HCT116 (cell line): ENCODE measurements at regions not wholly inside any gene's neighbourhood (a gene's known extent, or its start where the extent isn't known, plus 50 kb on each side); places are given as distances from the start of the nearest gene placed in this dataset.

ENCODE experiments used
- ATAC-seq: fragments of 200-7000 bp; cut with Tn5 transposase; 2 replicates; pipeline ENCODE4 v1.9.1; 2020; ENCODE audit warnings: mild to moderate bottlenecking, moderate library complexity
- BruUV-seq: library from RNA; stranded (reverse); fragments of 400-500 nt; replicated peaks from 2 replicates; lab custom pipeline; 2021; lab: Mats Ljungman, UMichigan
- CTCF ChIA-PET: fragments of 300-600 bp; sonication (Branson Sonifier 250); formaldehyde crosslinking; loops from one replicate; lab custom pipeline; 2021; ENCODE audit warnings: antibody characterized with exemption; lab: Charles Lee
- POLR2A ChIA-PET: fragments of 300-600, 350-600 bp; sonication (Branson Sonifier 250); formaldehyde crosslinking; loops from one replicate; lab custom pipeline; 2021; ENCODE audit warnings: antibody characterized with exemption; lab: Charles Lee
- RAD21 ChIA-PET, 2 experiments: fragments of 300-600 bp; sonication (Branson Sonifier 250); formaldehyde crosslinking; loops; one replicate each; lab custom pipeline; 2023; ENCODE audit warnings: low total read pairs in 2 of 2; ENCODE audit not compliant: uncharacterized antibody in 2 of 2, unreplicated experiment in 2 of 2, low non-redundant PET in 1 of 2; lab: Charles Lee
- DNase-seq: peaks from one replicate; pipeline ENCODE4 v3.0.0-alpha.2; 2010; ENCODE audit warnings: low read depth, low spot score
- H2AFZ ChIP-seq: fragments of 200-600 bp; shearing (Covaris generic), sonication (generic); 2 replicates; pipeline ENCODE4 v1.6.1; 2017; ENCODE audit warnings: low read depth, mixed run types, mixed read lengths, antibody characterized with exemption, low read length; ENCODE audit not compliant: poor library complexity, severe bottlenecking
- H3K27ac ChIP-seq: 2 replicates; pipeline ENCODE4 v1.5.1; 2012; ENCODE audit warnings: low read depth, low read length
- H3K27me3 ChIP-seq: fragments of 200-600 bp; sonication (generic); 2 replicates; pipeline ENCODE4 v1.6.1; 2016; ENCODE audit warnings: mixed run types, low read length, mixed read lengths; ENCODE audit not compliant: insufficient read depth
- H3K36me3 ChIP-seq, 2 experiments: fragments of 200-500 bp in 1 of 2; fragments of 200-600 bp in 1 of 2; sonication (Bioruptor generic) in 1 of 2; sonication (generic) in 1 of 2; 2 replicates each; pipeline versions ENCODE4 v1.5.1 to v1.6.1; 2014 to 2016; ENCODE audit warnings: low read length in 2 of 2, inconsistent platforms in 1 of 2, mixed read lengths in 1 of 2, mixed run types in 1 of 2; ENCODE audit not compliant: insufficient read depth in 2 of 2, control insufficient read depth in 1 of 2
- H3K4me1 ChIP-seq, 2 experiments: fragments of 200-600 bp in 1 of 2; sonication (generic) in 1 of 2; 2 replicates each; pipeline versions ENCODE4 v1.5.1 to v1.6.1; 2012 to 2017; ENCODE audit warnings: low read length in 2 of 2, inconsistent platforms in 1 of 2, mild to moderate bottlenecking in 1 of 2, mixed read lengths in 1 of 2, mixed run types in 1 of 2, moderate library complexity in 1 of 2; ENCODE audit not compliant: insufficient read depth in 2 of 2, control insufficient read depth in 1 of 2
- H3K4me2 ChIP-seq: fragments of 200-600 bp; sonication (generic); 2 replicates; pipeline ENCODE4 v1.6.1; 2017; ENCODE audit warnings: mixed run types, low read length, mixed read lengths
- H3K4me3 ChIP-seq, 2 experiments: fragments of 200-600 bp in 1 of 2; sonication (generic) in 1 of 2; replicated peaks in 1 of 2; 2 replicates each; pipeline ENCODE4 v1.5.1; 2011 to 2016; ENCODE audit warnings: low read length in 2 of 2, control low read depth in 1 of 2, low read depth in 1 of 2, mild to moderate bottlenecking in 1 of 2, mixed read lengths in 1 of 2, mixed run types in 1 of 2
- H3K79me2 ChIP-seq: fragments of 200-600 bp; sonication (generic); 2 replicates; pipeline ENCODE4 v1.6.1; 2017; ENCODE audit warnings: mild to moderate bottlenecking, mixed run types, low read length, moderate library complexity, mixed read lengths; ENCODE audit not compliant: insufficient read depth
- H3K9ac ChIP-seq: fragments of 200-600 bp; sonication (generic); 2 replicates; pipeline ENCODE4 v1.6.1; 2016; ENCODE audit warnings: low read length, mixed read lengths
- H3K9me2 ChIP-seq: fragments of 200-600 bp; sonication (generic), shearing (Covaris generic); 2 replicates; pipeline ENCODE4 v1.6.1; 2017; ENCODE audit warnings: mixed run types, mild to moderate bottlenecking, moderate library complexity; ENCODE audit not compliant: insufficient read depth
- H3K9me3 ChIP-seq, 2 experiments: fragments of 200-500 bp in 1 of 2; fragments of 200-600 bp in 1 of 2; sonication (Bioruptor generic) in 1 of 2; sonication (generic) in 1 of 2; 2 replicates each; pipeline ENCODE4 v1.6.1; 2014 to 2017; ENCODE audit warnings: low read length in 2 of 2, mixed read lengths in 2 of 2, inconsistent platforms in 1 of 2, low read depth in 1 of 2, mild to moderate bottlenecking in 1 of 2, mixed run types in 1 of 2, moderate library complexity in 1 of 2; ENCODE audit not compliant: control insufficient read depth in 1 of 2, insufficient read depth in 1 of 2
- H4K20me1 ChIP-seq: fragments of 200-600 bp; sonication (generic), shearing (Covaris generic); 2 replicates; pipeline ENCODE4 v1.6.1; 2017; ENCODE audit warnings: mixed run types, mild to moderate bottlenecking, moderate library complexity; ENCODE audit not compliant: insufficient read depth
- CEBPB ChIP-seq: IDR thresholded peaks from 2 replicates; pipeline ENCODE4 v1.6.1; 2012; ENCODE audit warnings: low read depth
- EZH2phosphoT487 ChIP-seq: fragments of 200-600 bp; IDR thresholded peaks from 2 replicates; pipeline ENCODE4 v1.6.1; 2018; ENCODE audit warnings: antibody characterized with exemption, borderline replicate concordance
- JUND ChIP-seq: IDR thresholded peaks from 2 replicates; pipeline ENCODE4 v1.6.1; 2012
- POLR2A ChIP-seq: IDR thresholded peaks from 2 replicates; pipeline ENCODE4 v1.7.0; 2011; ENCODE audit warnings: borderline replicate concordance; ENCODE audit not compliant: insufficient read depth, insufficient read length; ENCODE audit errors: extremely low read depth
- POLR2AphosphoS5 ChIP-seq: IDR thresholded peaks from 2 replicates; pipeline ENCODE4 v1.6.1; 2011; ENCODE audit warnings: mild to moderate bottlenecking, low read depth, low read length, moderate library complexity
- RAD21 ChIP-seq: IDR thresholded peaks from 2 replicates; pipeline ENCODE4 v1.6.1; 2012; ENCODE audit warnings: low read depth, mild to moderate bottlenecking
- SRF ChIP-seq: IDR thresholded peaks from 2 replicates; pipeline ENCODE4 v1.6.1; 2012; ENCODE audit warnings: low read depth
- intact Hi-C: fragments of 100-400 bp; cut with micrococcal nuclease; formaldehyde crosslinking; loops from 2 replicates; pipeline ENCODE4 v1.10.0; 2022
- TF ChIP-seq, protein P1 (sequence below): IDR thresholded peaks from 2 replicates; pipeline ENCODE4 v1.6.1; 2011; ENCODE audit warnings: mild to moderate bottlenecking, low read length, moderate library complexity; ENCODE audit not compliant: insufficient replicate concordance; ENCODE audit errors: extremely low read depth
- TF ChIP-seq, protein P2 (sequence below), 3 experiments: fragments of 200-600 bp in 1 of 3; sonication (generic) in 1 of 3; IDR thresholded peaks in 2 of 3; conservative IDR thresholded peaks in 1 of 3; 2 replicates each; pipeline ENCODE4 v1.5.1; 2012 to 2017; ENCODE audit warnings: low read depth in 2 of 3, low read length in 2 of 3, antibody characterized with exemption in 1 of 3, borderline replicate concordance in 1 of 3, control low read depth in 1 of 3, mild to moderate bottlenecking in 1 of 3, mixed read lengths in 1 of 3, mixed run types in 1 of 3, moderate library complexity in 1 of 3; ENCODE audit not compliant: insufficient read depth in 1 of 3

DNA sequence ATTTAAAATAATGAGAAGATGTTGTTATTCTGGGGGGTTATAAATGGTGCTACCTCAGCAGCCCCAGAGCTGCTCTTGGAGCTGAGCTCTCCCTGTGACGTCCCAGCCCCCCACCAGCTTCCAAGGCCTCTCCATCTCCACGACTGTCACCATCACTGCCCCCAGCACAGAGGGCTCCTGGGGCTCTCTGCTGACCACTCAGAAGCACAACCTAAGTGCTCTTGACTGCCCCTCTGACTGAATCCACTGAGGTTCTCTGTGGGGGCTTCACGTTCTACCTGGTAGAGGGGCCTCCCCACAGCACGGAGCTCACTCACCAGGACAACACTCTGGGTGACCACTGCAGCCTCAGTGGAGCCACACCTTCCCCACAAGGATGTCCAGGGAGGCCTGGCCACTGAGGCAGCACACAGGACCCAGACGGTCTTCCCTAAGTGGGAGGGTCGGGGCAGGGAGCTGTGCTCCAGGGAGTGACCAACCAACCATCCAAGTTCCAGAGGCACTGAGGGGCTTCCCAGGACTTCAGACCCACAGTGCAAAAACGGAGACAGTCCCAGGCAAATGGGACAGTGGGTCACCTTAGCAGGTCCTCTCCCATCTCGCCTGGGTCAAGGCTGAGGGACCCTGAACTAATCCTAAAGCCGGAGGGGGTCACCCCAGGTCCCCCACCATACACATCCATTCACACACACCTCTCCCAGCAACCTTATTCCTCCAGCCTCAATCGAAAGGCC lies 121.0 kb upstream of the PPP2R2D start:
- Histone ChIP-seq H3K9me3 (no peaks in the 10 kb centered on the region), H3K79me2 (no peaks in the 10 kb centered on the region), H3K4me2 (no peak overlapping the region), H3K27ac (no peak overlapping the region), H2AFZ (no peak overlapping the region), H3K4me3 (no peak overlapping the region), H4K20me1 (no peaks in the 10 kb centered on the region), H3K4me1 (no peaks in the 10 kb centered on the region), H3K9ac (no peak overlapping the region), H3K9me2 (no peaks in the 10 kb centered on the region), H3K27me3 (no peaks in the 10 kb centered on the region), H3K36me3 (no peaks in the 10 kb centered on the region)
- no TSS peak for BruUV-seq
- POLR2A ChIA-PET = no interaction called here
- ATAC-seq = no peak
- TF ChIP-seq JUND (no peak), EZH2phosphoT487 (no peak), CEBPB (no peak), RAD21 (no peak), POLR2AphosphoS5 (no peak), SRF (no peak), POLR2A (no peak)
- TF ChIP-seq, protein P1, sequence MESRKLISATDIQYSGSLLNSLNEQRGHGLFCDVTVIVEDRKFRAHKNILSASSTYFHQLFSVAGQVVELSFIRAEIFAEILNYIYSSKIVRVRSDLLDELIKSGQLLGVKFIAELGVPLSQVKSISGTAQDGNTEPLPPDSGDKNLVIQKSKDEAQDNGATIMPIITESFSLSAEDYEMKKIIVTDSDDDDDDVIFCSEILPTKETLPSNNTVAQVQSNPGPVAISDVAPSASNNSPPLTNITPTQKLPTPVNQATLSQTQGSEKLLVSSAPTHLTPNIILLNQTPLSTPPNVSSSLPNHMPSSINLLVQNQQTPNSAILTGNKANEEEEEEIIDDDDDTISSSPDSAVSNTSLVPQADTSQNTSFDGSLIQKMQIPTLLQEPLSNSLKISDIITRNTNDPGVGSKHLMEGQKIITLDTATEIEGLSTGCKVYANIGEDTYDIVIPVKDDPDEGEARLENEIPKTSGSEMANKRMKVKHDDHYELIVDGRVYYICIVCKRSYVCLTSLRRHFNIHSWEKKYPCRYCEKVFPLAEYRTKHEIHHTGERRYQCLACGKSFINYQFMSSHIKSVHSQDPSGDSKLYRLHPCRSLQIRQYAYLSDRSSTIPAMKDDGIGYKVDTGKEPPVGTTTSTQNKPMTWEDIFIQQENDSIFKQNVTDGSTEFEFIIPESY = no peak
- TF ChIP-seq, protein P2, sequence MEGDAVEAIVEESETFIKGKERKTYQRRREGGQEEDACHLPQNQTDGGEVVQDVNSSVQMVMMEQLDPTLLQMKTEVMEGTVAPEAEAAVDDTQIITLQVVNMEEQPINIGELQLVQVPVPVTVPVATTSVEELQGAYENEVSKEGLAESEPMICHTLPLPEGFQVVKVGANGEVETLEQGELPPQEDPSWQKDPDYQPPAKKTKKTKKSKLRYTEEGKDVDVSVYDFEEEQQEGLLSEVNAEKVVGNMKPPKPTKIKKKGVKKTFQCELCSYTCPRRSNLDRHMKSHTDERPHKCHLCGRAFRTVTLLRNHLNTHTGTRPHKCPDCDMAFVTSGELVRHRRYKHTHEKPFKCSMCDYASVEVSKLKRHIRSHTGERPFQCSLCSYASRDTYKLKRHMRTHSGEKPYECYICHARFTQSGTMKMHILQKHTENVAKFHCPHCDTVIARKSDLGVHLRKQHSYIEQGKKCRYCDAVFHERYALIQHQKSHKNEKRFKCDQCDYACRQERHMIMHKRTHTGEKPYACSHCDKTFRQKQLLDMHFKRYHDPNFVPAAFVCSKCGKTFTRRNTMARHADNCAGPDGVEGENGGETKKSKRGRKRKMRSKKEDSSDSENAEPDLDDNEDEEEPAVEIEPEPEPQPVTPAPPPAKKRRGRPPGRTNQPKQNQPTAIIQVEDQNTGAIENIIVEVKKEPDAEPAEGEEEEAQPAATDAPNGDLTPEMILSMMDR (IDR thresholded peaks at IDR 0.05 in 2 of 3, conservative IDR thresholded peaks at IDR 0.05 in 1 of 3; ENCODE audit: borderline replicate concordance in 1 of 3, insufficient read depth in 1 of 3, low read depth in 2 of 3, low read length in 2 of 3) = no peak
- CTCF ChIA-PET = no interaction called here
- intact Hi-C loops = no loop called here
- no peak for DNase-seq
- RAD21 ChIA-PET = no interaction called here
